ENCODE measurements at regions not wholly inside any gene's neighbourhood (a gene's known extent, or its start where the extent isn't known, plus 50 kb on each side); places are given as distances from the start of the nearest gene placed in this dataset.
"Not testable (repeated sequence)": the region's sequence is repeated elsewhere in the genome, so short reads cannot be mapped to it uniquely, and the experiment has no call there.

- TF ChIP-seq NANOG (IDR thresholded peaks at IDR 0.05; ENCODE audit: insufficient read depth, low read depth, low read length, poor library complexity, severe bottlenecking) (no peak), EP300 (IDR thresholded peaks at IDR 0.05; ENCODE audit: borderline replicate concordance in 1 of 2, low read depth in 2 of 2, low read length in 2 of 2) (no peak), RAD21 (IDR thresholded peaks at IDR 0.05 in 1 of 2, conservative IDR thresholded peaks at IDR 0.05 in 1 of 2; ENCODE audit: low read depth in 2 of 2, low read length in 2 of 2) (no peak)
Measured at GRCh38 chr7:47056731-47057130, 525.2 kb downstream of the TNS3 start (continued).

GRCh38 chr7:47052541-47053208 lies 529.2 kb downstream of the TNS3 start:
- 96% methylated on average over 54 of the region's 70 CpGs; no CpG with 5 or more reads in 1 of the 2 experiments for WGBS, 2 experiments (ENCODE audit: extremely low coverage in 1 of 2, insufficient coverage in 1 of 2, insufficient read length in 1 of 2, insufficient replicate concordance in 2 of 2, low coverage in 1 of 2, low lambda C conversion rate in 2 of 2, missing lambda C conversion rate in 1 of 2)
- not testable (repeated sequence) for FAIRE-seq; H3K4me3 ChIP-seq (ENCODE audit: extremely low read depth in 1 of 4, insufficient read depth in 2 of 4, low read depth in 3 of 4, low read length in 4 of 4)

More at GRCh38 chr7:47052541-47053208, 529.2 kb downstream of the TNS3 start:
- DNase-seq (ENCODE audit: low read depth in 1 of 2, low spot score in 2 of 2); H4K8ac ChIP-seq (ENCODE audit: extremely low read depth, insufficient read depth, low read length); H3K4me1 ChIP-seq (replicated peaks in 1 of 4; ENCODE audit: control insufficient read depth in 3 of 4, insufficient read depth in 4 of 4, low read length in 3 of 4); H3K79me1 ChIP-seq (ENCODE audit: low read depth, low read length); H2BK5ac ChIP-seq (ENCODE audit: low read depth, low read length); H2BK120ac ChIP-seq (replicated peaks; ENCODE audit: low read depth, low read length); H3K9me3 ChIP-seq (ENCODE audit: insufficient read depth in 2 of 2, low read depth in 1 of 2, low read length in 1 of 2); H3K4me2 ChIP-seq (ENCODE audit: insufficient read depth in 1 of 2, low read depth in 2 of 2, low read length in 2 of 2); H4K5ac ChIP-seq (ENCODE audit: insufficient read length, low read depth, low read length); H3K18ac ChIP-seq (ENCODE audit: extremely low read depth, low read length); H4K20me1 ChIP-seq (replicated peaks in 1 of 2; ENCODE audit: control insufficient read depth in 1 of 2, insufficient read depth in 2 of 2, low read length in 2 of 2); H3K27ac ChIP-seq (ENCODE audit: low read depth, low read length); H2AK5ac ChIP-seq (ENCODE audit: low read depth, low read length); H2BK15ac ChIP-seq (ENCODE audit: low read length); H3K14ac ChIP-seq (ENCODE audit: insufficient read length); H3K79me2 ChIP-seq (ENCODE audit: control insufficient read depth in 1 of 2, insufficient read depth in 2 of 2, low read length in 2 of 2); H3K23me2 ChIP-seq (ENCODE audit: low read depth, low read length); H3K9ac ChIP-seq (replicated peaks in 1 of 4; ENCODE audit: extremely low read depth in 1 of 4, low read depth in 3 of 4, low read length in 3 of 4); H3K4ac ChIP-seq (replicated peaks; ENCODE audit: insufficient read length, low read depth, low read length); H2BK20ac ChIP-seq (ENCODE audit: low read length); H3K27me3 ChIP-seq (replicated peaks in 1 of 4; ENCODE audit: control insufficient read depth in 3 of 4, extremely low read depth in 1 of 4, insufficient read depth in 3 of 4, low read length in 3 of 4); H2AFZ ChIP-seq (ENCODE audit: low read length); H2BK12ac ChIP-seq (ENCODE audit: low read depth, low read length); H3K36me3 ChIP-seq (ENCODE audit: control insufficient read depth in 2 of 4, insufficient read depth in 4 of 4, low read length in 3 of 4); H3K56ac ChIP-seq (replicated peaks; ENCODE audit: insufficient read length, low read depth, low read length); H3K23ac ChIP-seq (ENCODE audit: insufficient read length); H4K91ac ChIP-seq (replicated peaks; ENCODE audit: insufficient read length, low read length); POLR2A ChIA-PET (ENCODE audit: partially characterized antibody): not testable (repeated sequence)
- CTCF ChIA-PET (ENCODE audit: partially characterized antibody) = interaction anchor here (0.6 kb wide), 1 partner anchor 10 kb away, joined by 3 read pairs; no protein-coding TSS in a partner anchor

Data from H1 (cell line).